GOT3 (cell line): ENCODE measurements at regions not wholly inside any gene's neighbourhood (a gene's known extent, or its start where the extent isn't known, plus 50 kb on each side); places are given as distances from the start of the nearest gene placed in this dataset.
"Not testable (repeated sequence)": the region's sequence is repeated elsewhere in the genome, so short reads cannot be mapped to it uniquely, and the experiment has no call there.

Experiments used
- DNase-seq: peaks from one replicate; lab custom pipeline; 2025; ENCODE audit warnings: mixed read lengths; lab: John Stamatoyannopoulos, UW

DNA sequence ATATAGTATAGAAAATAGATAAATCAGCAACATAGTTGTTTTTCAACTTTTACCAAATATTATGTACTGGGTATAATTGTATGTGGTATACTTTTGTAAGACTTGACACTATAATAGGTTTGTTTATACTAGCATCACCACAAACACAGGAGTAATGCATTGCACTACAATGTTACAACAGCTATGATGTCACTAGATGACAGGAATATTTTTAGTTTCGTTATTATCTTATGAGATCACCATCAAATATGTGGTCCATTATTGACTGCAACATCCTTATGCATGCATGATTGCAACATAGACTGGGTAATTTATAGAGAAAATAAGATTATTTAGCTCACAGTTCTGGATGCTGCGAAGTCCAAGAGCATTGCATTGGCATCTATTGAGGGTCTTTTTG is 678.4 kb upstream of the ZNF804A start:
- DNase-seq: no peak

DNA sequence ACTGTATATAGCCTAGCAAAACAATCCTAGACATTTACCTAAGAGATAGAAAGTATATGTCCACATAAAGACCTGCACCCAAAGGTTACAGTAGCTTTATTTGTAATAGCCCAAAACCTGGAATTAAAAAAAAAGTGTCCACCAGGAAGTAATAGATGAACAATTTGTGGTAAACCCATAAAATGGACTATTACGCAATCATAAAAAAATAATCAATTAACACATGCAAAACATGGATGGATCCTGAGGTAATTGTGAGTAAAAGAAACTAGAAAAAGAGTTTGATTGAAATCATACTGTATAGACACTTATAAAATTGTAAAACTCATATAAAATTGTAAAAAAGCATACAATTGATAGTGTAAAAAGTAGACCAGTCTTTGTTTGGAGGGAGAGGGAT is 673.0 kb upstream of the ZNF804A start:
- DNase-seq: no peak

DNA sequence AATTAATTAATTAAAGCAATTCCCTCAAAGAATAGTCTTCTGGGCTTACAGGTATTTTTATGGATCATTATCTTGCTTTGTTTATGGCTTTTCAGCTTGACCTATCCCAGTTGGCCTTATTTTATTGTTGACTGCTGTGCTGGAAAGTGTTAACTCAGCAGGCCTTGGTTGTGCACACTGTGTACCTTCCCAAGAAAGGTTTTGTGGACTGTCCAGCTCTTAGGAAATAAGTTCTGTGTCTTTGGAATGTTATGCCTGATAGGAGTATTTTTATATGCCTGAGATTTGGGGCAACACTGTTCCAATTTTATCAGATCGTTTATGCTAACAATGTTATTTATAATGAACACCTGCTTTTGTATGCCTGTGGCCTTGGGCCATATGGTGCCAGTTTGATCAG is 671.9 kb upstream of the ZNF804A start:
- DNase-seq: no peak

DNA sequence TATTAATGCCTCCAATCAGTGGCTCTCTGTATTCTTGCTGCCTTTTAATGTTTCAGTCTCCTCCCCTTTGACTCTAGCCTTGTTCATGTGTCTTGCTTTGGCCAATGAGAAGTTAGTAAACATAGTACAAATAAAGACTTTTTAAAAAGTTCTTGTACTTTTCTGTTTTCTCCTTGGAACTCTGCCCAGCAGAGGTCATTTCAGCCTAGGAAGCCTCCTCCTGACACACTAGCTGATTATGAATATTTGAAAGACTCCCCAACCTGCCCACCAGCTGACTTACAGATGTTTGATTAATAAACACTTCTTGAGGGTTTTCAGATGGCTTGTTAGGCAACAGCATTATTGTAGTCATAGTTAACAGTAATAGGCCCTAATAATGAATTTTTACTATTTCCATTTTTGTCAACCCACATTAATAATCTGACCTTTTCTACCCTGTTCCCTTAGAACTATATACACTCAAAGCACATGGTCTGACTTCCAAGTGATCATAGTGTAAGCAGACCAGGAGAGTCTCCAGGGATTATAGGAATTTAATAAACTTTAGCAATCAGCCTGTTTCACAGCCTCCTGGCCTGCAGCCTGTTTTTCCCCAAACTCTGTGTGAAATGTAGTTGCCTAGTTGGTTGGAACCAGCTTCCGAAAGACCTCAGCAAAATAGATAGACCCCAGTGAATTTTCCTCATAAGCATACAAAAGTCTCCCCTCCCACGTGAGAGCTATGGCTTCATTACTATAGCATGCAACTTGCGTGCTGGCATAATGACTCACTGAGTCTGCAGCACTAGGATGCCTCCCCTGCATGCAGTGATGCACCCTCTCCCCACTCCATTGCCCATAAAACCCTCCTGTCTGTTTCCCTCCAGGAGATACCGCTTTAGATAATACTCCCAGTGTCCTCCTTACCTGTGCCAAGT is 670.7 kb upstream of the ZNF804A start:
- no peak for DNase-seq

DNA sequence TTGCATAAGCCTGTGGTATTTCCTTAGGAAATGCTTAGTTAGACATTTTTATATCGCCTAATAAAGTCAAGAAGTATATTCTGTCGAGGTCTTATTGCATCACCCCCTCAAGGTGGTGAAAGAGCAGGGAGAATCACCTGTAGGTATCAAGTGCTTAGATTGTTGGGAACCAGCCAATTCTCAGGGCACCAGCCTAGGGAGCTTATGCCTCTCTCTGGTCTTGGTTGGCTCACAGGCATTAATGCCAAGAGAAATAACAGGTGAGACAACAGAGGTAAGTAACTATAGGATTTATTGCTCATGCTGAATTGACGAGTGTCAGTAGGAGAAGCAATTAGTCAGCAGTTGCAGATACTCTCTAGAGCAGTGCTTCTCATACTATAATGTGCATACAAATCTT is 663.3 kb upstream of the ZNF804A start:
- DNase-seq: no peak

DNA sequence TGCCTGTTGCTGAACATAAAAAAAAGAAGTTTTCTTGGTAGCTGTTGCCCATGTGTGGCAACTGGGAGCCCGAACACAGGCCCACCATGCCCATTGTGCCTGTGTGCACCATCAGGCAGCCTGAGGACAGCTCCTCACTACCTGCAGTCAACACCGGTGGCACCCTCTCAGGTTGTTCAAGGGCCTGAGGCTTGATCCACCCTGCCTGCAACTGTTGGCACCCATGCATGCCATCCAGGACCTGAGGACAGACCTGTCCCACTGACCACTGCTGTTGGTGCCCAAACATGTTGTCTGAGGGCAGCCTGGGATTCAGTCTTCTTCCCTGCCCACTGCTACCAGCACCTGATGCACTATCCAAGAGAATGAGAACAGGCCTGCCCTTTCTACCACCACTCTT is 661.1 kb upstream of the ZNF804A start:
- DNase-seq: no peak

DNA sequence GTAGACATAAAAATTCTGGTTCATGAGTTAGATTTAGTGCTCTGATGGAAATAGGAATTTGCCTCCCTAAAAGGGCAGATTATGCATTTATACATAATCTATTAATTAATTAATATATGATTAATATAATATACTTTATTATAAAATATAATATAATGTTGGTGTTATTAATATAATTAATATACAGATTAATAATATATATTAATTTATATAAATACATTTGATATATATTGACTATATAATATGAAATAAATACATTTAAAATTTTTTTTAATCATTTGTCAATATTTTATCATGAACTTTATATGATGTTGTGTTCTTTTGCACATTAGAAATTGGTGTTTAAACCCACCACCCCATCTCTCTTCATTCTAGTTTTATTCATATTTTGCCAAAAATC is 652.1 kb upstream of the ZNF804A start:
- no peak for DNase-seq

DNA sequence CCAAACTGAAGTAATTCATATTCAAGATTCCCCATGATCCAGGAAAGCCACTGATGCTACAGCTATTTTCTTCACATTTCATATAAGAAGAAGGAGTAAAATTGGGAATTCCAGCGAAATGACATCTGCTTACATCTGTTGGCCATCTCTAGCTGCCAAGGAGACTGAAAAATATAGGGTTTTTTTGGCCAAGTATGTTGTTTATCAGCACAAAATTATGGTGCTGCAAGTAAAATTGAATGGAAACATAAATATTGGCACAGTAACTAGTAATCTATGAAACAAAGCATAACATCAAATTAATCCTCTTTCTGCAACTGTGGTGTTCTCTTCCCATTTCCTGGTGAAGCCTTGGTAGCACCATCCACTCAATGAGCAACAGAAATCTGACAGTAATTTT is 649.5 kb upstream of the ZNF804A start:
- DNase-seq: no peak

DNA sequence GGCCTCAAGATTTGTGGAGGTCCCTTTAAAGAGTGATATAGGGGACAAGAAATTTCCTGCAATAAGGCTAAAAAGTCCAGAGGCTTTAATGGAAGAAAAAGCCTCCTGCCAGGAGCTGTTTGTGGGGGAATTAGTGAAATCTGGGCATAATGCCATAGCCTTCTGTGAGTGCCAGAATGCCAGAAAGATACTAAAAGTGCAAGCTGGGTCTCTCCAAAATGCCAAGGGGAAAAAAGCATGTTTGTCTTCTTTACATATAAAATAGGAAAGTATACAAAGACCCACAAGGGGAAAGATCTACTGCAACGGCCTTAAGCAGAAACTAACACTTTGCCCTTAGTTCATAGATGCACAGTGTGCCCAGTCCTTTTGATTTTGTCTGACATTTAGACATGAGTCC is 647.7 kb upstream of the ZNF804A start:
- no peak for DNase-seq

DNA sequence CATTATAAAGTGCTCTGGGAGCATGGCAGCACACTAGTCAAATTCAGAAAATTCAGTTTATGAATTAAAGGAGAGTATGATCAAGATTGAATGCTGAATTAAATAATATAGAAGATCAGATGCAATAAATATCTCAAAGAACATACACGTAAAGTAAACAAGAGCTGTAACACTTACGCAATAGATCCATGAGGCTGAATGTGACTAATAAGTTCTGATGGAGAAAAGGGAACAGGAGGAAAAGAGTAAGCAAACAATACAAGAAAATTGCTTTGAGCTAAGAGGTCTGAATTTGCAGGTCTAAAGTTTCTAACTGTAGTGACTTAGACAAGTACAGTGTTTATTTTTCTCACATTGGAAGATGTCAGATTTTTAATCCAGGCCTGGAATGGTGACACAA is 646.7 kb upstream of the ZNF804A start:
- DNase-seq: no peak

DNA sequence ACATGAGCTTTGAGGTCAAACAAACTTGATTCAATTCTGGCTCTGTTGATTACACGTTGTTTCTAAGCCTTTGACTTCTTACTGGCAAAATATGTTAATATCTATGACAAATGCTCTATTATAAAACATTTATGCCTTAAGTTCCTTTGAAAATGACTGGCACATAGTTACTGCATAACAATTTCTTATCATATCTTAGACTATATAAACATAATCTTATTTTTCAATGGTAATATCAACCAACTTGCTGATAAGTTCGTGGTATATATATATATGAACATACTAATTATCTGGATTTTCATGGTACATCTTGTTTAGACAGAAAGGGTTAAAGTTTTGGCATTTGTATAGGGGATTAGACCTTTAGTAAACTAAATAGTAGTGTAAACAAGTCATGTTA is 645.6 kb upstream of the ZNF804A start:
- no peak for DNase-seq

DNA sequence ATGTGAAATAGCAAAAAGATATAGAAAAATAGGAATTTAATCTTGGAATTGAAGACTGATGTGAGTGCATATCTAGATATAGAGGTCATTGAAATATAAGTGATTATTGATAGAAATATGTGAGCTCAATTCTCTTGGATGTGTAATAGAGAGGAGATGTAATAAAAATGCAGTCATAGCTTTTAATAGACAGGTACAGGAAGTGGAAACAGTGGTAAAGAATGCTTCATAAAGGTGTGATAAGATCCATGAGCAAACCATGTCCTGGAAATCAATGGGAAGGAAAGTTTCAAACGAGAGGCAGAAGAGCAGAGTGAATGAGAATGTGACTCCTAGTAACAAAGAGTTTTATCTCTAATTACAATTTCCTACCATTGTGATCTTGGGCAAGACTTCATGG is 634.7 kb upstream of the ZNF804A start:
- no peak for DNase-seq

DNA sequence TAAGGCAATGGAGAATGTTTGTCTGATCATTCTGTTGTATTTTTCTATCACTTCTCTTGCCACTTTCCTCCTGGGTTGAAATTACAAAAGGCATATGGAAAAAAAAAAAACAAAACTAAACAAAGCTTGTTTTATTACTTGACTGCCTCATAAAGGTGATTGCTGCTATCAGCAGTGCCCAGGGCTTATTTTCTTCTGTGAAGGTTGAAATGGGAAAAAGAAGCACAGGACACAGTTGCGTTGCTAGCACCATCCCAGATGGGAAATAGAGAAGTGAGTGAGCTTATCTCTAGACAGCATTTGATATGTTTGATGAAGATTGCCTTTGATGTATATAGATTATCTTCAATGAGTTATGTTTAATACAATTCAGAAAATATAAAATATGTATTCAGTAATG is 633.8 kb upstream of the ZNF804A start:
- DNase-seq: no peak

DNA sequence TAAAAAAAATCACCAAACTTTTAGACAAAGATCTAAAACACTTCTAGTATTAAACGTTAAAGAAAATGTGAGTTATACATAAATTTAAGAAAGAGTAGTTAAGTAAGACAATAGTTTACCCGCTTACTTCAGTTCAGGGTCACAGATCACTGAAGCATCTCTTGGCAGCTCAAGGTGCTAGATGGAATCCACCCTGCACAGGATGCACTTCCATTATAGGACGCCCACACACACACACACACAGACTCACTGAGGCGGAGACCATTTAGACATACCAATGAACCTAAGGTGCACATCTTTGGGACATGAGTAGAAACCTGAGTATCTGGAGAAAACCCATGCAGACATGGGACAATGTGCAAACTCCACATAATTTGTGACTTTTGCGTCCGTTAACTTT is 630.6 kb upstream of the ZNF804A start:
- no peak for DNase-seq

DNA sequence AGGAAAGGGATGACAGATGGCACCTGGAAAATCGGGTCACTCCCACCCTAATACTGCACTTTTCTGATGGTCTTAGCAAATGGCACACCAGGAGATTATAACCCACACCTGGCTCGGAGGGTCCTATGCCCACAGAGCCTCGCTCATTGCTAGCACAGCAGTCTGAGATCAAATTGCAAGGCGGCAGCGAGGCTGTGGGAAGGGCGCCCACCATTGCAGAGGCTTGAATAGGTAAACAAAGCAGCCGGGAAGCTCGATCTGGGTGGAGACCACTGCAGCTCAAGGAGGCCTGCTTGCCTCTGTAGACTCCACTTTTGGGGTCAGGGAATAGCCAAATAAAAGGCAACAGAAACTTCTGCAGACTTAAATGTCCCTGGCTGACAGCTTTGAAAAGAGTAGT is 622.7 kb upstream of the ZNF804A start:
- not testable (repeated sequence) for DNase-seq

DNA sequence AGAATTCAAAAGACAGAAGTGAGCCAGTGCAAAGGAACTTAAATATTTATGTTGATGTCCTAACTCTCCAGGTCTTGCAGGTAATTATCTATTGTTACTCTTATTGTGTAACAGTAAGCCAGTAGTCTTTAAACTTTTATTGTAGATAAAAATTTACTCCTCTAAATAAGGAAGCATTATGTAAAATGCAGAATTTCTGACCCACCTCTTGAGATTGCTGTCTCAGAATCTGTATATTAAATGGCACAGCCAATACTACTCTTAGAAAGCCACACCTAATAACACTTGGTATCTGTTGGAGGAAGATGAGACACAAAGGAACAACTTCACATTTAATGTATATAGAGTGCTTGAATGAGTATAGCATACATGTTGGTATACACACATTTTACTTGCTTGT is 613.5 kb upstream of the ZNF804A start:
- no peak for DNase-seq

DNA sequence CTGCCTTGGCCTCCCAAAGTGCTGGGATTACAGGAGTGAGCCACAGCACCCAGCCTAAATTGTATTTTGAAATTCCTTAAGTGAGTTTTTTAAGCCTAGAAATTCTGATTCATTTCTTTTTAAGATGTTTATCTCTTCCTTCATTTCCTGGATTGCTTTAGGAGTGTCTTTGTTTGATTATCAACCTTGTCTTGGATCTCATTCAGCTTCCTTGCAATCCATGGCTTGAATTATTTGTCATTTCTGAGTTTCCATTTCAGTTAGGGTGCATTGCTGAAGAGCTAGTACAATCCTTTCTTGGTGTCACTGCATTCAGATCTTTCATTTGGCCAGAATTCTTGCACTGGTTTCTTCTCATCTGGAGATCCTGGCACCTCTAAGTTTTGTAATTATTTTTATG is 606.4 kb upstream of the ZNF804A start:
- DNase-seq: no peak

DNA sequence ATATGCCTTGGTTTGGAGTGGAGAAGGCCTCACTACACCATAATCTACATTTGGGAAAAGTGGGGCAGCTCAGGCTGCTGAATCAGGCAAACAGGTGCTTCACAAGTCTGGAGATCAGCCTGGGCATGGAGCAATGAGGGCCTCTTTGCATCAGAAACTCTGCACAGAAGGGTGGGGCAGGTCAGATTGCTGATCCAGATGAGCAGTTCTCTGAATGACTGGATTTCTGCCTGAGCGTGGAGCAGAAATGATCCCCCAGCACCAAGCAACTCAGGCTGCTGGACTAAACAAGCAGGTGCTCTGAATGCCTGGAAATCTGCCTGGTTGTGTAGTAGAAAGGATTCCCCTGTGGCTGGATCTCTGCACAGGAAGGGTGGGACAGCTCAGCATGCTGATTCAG is 605.3 kb upstream of the ZNF804A start:
- no peak for DNase-seq

DNA sequence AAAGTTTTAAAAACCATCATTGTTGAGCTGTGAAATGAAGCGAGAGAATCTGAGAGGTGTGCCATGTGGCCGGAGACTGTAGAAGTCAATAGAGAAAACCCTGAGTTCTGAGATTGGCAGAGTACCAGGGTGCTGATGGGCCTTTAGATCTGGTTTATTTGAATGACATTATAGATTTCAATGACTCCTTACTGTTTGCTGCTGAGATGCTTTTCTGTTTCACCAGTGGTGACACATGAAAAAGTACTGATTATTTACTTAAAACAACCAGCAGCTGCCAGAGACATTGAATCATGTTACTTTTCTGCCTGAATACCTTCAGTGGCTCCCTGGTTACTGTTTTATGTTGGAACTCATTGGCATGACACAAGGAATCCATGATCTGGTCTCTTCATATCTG is 602.7 kb upstream of the ZNF804A start:
- no peak for DNase-seq

DNA sequence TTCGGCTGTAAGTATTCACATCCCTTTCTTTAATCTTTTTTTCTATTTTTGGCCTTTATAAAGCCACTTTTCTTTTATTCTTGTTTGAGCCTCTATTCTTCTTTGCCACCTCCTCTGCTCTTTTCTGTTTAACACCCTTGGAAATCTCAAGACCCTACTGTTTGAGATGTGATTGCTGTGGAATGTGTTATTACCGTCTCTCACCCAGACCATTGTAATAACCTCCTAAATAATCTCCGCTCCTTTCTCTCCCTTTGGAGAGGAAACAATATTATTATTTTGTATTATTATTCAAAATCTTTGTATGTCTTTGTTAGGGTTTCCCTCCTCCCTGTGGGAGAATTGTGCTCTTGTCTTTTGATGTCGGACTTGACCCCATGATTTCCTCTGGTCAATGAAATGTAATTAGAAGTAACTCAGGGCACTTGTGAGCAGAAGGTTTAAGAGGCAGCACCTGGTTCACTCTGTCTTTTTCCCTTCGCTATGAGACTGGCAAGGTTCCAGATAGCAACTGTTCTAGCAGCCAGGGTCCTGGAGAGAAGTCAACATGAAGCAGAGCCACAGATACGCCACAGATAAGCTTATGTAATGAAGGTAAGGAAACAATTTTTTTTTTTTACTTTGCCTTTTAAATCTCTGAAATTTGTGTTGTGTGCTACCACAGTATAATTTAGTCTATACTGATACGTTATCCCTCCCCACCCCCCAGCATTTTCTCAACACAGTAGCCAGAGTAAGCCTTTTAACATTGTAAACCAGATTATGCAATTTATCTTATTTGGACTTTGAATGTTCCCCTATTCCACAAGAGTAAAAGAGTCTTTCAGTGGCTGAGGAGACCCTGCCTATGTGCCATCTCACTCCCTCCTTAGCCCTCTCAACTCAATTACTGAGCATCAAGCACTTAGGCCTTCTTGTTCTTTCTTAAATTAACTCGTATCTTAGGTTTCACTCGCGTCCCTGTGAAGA is 601.2 kb upstream of the ZNF804A start:
- no peak for DNase-seq

DNA sequence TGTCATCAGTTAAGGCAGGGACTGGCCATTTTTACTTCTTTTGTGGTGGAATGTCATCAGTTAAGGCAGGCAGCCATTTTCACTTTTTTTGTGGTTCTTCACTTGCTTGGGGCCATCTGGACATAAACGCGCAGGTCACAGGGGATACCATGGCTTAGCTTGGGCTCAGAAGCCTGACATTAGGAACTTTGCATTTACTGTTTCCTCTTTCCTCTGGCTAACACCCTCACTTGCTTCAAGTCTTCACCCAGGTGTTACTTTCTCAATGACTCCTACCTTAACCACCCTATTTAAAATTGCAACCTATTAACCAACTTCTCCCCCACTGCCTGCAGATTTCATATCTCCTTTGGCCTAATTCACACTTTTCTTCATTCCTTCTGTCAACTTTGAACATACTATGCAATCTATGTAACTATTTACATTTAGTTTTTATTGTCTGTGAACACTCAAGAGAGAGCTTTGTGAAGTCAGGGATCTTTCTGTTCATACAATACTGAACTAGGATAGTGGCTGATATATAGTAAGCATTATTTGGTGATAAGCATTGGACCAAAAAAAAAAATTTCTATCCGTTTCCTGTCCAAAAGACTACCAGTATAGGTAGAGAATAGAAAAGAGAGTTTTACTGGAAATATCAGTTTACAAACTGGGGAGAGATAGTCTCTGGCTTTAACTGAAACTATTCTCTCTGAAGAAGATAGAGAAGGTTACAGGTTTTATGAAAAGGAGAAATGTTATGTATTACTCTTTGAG is 600.1 kb upstream of the ZNF804A start:
- DNase-seq: no peak

DNA sequence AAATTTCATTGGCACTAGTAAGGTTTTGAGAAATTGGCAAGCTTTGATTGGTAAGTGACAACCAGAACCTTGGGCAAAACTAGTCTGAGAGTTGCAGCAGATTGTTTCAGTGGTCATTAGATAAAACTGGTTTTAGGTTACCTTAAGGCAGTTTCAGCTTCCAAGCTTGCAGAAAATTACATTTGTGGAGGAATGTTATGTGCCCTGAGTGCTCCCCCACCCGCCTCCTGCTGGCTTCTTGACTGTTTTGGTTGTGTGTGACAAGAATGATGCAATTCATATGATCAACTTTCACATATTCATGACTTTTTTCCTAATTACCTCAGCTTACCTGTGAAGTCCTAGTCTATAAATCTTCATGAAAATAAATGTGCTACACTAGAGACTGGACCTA is 599.5 kb upstream of the ZNF804A start:
- no peak for DNase-seq
